GM10266 (cell line): ENCODE measurements at regions not wholly inside any gene's neighbourhood (a gene's known extent, or its start where the extent isn't known, plus 50 kb on each side); places are given as distances from the start of the nearest gene placed in this dataset.

Source experiments
- DNase-seq: peaks from one replicate; pipeline ENCODE4 v3.0.0; 2012; ENCODE audit errors: extremely low spot score
- TF ChIP-seq, protein P1 (sequence below): IDR thresholded peaks from 2 replicates; pipeline ENCODE4 v1.5.1; 2012; ENCODE audit warnings: mild to moderate bottlenecking, low read depth; ENCODE audit not compliant: control insufficient read depth, insufficient read depth; ENCODE audit errors: missing control alignments

DNA sequence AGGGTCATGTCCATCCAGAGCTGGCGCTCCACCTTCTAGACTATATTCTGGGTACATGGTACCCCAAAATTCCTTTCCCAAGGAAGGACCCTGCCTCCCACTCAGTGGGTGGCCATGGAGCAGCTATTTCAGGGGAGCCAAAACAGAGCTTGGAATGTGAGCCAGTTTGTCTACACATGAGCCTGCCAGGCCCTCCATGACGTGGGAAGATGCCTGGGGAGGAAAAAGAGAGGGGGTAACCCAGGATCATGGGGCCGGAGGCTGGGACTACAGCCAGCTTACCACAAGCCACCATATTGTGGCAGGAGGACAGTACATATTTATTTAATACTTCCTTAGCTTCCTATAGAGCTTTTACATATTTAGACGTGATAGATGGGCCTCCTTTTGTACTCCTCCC lies 414.7 kb upstream of the TNP1 start:
- TF ChIP-seq, protein P1, sequence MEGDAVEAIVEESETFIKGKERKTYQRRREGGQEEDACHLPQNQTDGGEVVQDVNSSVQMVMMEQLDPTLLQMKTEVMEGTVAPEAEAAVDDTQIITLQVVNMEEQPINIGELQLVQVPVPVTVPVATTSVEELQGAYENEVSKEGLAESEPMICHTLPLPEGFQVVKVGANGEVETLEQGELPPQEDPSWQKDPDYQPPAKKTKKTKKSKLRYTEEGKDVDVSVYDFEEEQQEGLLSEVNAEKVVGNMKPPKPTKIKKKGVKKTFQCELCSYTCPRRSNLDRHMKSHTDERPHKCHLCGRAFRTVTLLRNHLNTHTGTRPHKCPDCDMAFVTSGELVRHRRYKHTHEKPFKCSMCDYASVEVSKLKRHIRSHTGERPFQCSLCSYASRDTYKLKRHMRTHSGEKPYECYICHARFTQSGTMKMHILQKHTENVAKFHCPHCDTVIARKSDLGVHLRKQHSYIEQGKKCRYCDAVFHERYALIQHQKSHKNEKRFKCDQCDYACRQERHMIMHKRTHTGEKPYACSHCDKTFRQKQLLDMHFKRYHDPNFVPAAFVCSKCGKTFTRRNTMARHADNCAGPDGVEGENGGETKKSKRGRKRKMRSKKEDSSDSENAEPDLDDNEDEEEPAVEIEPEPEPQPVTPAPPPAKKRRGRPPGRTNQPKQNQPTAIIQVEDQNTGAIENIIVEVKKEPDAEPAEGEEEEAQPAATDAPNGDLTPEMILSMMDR: no peak
- no peak for DNase-seq

DNA sequence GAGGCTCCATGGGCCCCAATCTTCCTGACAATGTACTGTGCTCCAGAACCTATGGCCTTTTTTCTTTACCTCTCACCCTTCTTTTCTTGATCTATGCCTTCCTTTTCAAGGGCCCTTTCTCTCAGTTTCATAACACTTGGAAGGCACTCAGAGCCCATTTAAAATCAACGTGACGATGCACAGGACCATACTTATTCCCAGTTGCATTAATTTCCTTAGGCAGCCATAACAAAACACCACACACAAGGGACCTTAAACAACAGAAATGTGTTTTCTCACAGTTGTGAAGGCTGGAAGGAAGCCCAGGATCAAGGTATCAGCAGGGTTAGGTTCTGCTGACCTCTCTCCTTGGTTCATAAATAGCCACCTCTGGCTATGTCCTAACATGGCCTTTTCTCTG lies 414.0 kb upstream of the TNP1 start:
- no peak for DNase-seq
- TF ChIP-seq, protein P1: no peak

DNA sequence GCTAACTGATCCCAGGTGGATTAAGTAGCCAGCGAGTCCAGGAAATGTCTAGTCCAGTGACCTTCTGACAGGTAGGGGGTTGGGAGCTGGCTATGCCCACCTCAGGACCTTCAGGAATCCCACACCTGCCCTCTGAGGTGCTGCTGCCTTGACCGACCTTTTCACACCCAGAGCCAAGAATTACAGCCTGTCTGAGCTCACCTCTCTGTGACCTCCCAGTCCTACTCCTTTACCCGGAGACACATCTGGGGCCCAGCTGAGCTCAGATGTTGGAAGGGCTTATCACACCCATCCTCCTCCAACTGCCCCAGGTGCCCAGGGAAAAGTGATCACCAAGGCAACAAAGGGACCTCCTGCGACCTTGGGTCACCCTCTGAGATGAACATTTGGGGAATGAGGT lies 413.3 kb upstream of the TNP1 start:
- no peak for DNase-seq
- TF ChIP-seq, protein P1: no peak

DNA sequence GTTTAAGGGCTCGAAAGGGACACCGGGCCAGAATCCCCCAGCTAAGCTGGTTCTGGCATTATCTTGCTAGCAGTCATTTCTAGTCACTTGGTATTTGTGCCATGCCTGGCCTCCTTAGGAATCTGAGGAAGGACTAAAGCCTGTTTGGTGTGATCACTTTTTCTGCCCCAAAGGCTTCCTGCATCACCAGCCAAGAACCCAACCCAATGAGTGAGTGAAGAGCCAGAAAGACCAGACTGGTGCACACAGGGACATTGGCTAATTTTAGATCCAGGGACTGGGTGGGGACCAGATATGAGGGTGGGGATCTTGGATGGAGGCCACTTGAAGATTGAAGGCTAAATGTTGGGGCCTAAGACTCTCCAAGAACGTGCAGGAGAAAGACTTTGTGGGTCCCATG lies 411.9 kb upstream of the TNP1 start:
- TF ChIP-seq, protein P1: no peak

DNA sequence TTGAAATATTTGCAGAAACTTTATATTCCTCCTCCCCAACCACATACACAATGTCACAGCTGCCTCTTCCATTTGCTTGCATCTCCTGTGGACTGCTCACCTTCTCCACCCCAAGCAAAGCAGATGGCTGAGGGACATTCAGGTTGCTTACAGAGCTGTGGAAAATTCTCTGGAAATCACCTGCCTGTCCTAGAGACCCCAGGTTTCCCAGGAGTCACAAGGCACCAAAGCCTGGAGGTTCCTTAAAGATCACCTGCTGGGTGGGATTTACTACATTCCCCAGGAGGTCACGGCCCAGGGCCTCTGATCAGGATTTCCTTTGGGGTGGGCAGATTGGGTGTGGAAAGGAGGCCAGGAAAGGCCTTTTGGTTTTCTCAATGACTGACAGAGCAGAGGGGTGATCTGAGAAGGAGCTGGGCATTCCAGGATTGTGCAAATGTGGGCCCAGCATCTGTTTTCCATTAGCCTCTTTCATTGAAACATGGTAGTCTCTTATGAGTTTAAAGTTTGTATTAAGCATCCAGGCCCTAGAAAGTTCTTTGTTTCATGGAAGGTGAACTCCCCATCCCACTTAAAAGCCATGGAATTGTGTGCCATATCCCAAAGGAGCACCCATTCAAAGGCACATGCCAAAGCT lies 410.7 kb upstream of the TNP1 start:
- no peak for DNase-seq
- TF ChIP-seq, protein P1: no peak

More for the DNA sequence above, 411.9 kb upstream of the TNP1 start:
- DNase-seq: no peak

DNA sequence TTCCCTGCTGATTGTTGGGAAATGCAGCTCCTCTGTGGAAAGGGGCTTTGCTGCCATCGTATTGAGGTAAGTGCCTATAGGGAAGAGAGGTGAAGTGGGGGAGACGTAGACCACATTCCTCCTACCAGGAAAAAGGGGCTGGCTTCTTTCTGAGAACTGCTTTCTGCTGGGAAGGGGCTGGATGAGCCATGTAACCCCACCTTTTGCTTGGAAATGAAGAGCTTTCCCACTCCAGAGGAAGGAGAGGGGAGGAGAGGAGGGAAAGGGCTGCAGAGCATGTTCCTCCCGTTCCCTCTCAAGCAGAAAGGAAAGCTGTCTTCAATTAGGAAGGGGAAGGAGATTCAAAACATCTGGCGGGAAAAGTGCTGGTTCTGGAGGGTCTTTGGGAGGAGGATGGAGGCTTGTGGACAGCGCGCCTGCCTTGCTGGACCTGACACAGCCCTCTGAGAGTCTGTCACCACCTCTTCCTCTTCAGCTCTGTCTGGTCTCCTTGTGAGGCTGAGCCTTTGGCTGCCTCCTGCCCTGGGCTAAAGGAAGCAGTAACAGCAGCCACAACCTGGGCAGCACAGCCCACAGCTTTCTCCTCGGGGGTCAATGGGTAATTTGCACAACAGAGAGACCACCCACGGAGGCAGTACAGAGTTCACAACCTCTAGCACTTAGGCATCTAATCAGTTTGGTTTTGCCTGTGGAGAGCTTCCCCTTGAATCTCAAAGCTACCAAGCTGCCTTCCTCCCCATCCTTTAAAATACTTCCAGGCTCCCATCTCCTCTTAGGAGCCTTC lies 410.0 kb upstream of the TNP1 start:
- no peak for DNase-seq
- TF ChIP-seq, protein P1: no peak

DNA sequence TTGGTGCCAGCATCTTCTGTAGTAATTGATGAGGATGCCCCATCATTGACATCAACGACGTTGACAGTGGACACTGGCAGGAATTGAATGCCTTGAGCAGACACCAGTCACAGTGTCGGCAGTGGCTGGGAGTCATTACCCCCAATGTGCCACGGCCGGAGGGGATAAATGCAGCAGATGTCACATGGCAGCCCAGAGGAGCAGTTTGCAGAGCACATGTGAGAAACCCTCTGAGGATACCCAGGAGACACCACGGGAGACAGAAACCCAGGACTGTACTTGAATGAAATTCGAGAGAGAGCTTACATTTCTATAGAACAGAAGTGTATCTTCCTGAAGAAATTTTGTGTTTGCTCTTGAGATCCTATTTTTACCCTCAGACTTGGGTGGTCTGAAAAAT lies 409.1 kb upstream of the TNP1 start:
- DNase-seq: no peak
- TF ChIP-seq, protein P1: no peak
